Pancreas (tissue), 10 donors: ENCODE measurements at regions not wholly inside any gene's neighbourhood (a gene's known extent, or its start where the extent isn't known, plus 50 kb on each side); places are given as distances from the start of the nearest gene placed in this dataset.
A peak's percentile ranks its signal among the peaks of the same experiment; 100 is the strongest.

Experiments
- ATAC-seq, 4 donors: fragments of 200-7000 bp; cut with Tn5 transposase; one replicate each; pipeline versions ENCODE4 v1.8.0 to v1.9.1; 2020; ENCODE audit warnings: mild to moderate bottlenecking in 4 of 4, moderate library complexity in 4 of 4
- DNase-seq, 6 donors: peaks; one replicate each; pipeline ENCODE4 v3.0.0-alpha.2; 2020
- FAIRE-seq: peaks from 2 replicates; lab custom pipeline; 2012; peaks lifted over from hg19 to GRCh38; lab: Jason Lieb, UNC
- H3K27ac ChIP-seq, 4 donors: fragments of 200-600 bp; sonication (generic); 1 replicate in 3 of 4; 2 replicates in 1 of 4; pipeline versions ENCODE4 v1.5.0 to v1.8.0; 2020
- H3K27me3 ChIP-seq, 4 donors: fragments of 200-600 bp; one replicate each; pipeline ENCODE4 v1.8.0; 2021
- H3K36me3 ChIP-seq, 3 donors: fragments of 200-600 bp; sonication (generic) in 1 of 3; one replicate each; pipeline versions ENCODE4 v1.5.0 to v1.8.0; 2020 to 2021
- H3K4me1 ChIP-seq, 3 donors: fragments of 200-600 bp; one replicate each; pipeline ENCODE4 v1.8.0; 2021
- H3K4me3 ChIP-seq, 4 donors: fragments of 200-600 bp; sonication (generic) in 2 of 4; one replicate each; pipeline versions ENCODE4 v1.5.0 to v1.8.0; 2020 to 2021
- H3K9me3 ChIP-seq, 4 donors: fragments of 200-600 bp; one replicate each; pipeline ENCODE4 v1.8.0; 2021
- WGBS, 2 donors: extraction: QIAGEN DNeasy Blood & Tissue Kit; methylation state at CpG; one replicate each; pipeline ENCODE4 v1.1.7; 2013; 5-methylcytosine and 5-hydroxymethylcytosine counted together
- intact Hi-C, 3 donors: fragments of 100-400 bp; cut with DNase I; formaldehyde crosslinking; loops; one replicate each; pipeline versions ENCODE4 v1.11.1 to v1.14.2; 2022
- TF ChIP-seq, protein P1 (sequence below), 4 donors: fragments of 200-600 bp; sonication (generic) in 3 of 4; IDR thresholded peaks; one replicate each; pipeline versions ENCODE4 v1.5.0 to v1.8.0; 2021; ENCODE audit warnings: antibody characterized with exemption in 4 of 4
- donor health status: healthy with polysubstance abuse.
- donor health status: DM: no; HTN: no; CAD: no; lungs with moderate emphysema.
- donor health status: DM: no; HTN: no; CAD: no.
- donor health status: control.
- donor health status: control.
- donor health status: Bipolar disorder and iron deficiency.
- donor health status: DM: yes; HTN: yes; CAD: no.
- donor health status: DM: no; HTN: no; CAD: no.
- donor health status: DM: no; HTN: no; CAD: no.
- donor health status: DM: yes; HTN: yes; CAD: no.

DNA sequence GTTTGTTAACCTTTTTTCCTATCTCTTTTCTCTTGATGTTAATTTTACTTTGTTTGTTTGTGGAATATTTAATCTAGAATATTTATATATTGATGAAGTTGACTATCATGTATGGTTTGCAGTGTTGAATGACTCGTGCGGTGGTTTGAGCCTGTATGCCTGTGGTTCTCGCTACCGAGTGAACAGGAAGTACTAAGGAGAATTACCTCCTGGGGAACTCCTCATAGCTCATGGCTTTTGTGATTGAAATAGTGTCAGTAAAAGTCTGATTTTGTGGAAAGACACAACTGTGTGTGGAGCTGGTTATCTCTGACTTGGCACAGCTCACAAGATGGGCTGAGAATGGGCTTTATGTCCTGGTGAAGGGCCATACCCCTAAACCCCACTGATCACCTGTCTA, 498.6 kb downstream of the GLRX3 start:
- FAIRE-seq: no peak

DNA sequence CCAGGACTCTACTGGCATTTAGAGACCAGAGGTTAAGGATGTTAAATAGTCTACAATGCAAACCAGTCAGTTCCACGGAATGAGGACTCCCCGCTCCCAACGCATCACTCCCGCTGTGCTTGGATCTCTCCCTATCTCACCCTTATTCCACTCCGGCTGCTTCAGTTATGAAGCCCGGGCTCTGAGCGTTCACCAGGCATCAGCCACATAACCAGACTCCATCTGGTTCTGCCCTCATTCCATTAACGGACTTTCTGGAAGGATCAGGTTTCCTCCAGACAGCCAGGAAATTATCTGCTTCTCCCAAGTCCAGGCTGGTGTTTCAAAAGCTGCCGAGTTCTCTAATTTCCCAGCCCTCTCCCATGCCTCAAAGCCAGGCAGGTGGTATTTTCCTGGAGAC, 499.3 kb downstream of the GLRX3 start:
- FAIRE-seq: no peak
- intact Hi-C loops: no loop called here
- H3K36me3 ChIP-seq: no peaks in the 10 kb centered on the region
- H3K4me1 ChIP-seq: no peaks in the 10 kb centered on the region
- no peaks in the 10 kb centered on the region for H3K9me3 ChIP-seq
- DNase-seq: no peak
- WGBS, 2 donors: 54 to 64% methylated on average over 9 of the region's 9 CpGs
- no peak for ATAC-seq
- no peak overlapping the region for H3K27ac ChIP-seq
- no peak overlapping the region for H3K4me3 ChIP-seq
- peaks cover 0 to 5% (median 2%) of the 10 kb centered on the region in 4 donors for H3K27me3 ChIP-seq
- TF ChIP-seq, protein P1, sequence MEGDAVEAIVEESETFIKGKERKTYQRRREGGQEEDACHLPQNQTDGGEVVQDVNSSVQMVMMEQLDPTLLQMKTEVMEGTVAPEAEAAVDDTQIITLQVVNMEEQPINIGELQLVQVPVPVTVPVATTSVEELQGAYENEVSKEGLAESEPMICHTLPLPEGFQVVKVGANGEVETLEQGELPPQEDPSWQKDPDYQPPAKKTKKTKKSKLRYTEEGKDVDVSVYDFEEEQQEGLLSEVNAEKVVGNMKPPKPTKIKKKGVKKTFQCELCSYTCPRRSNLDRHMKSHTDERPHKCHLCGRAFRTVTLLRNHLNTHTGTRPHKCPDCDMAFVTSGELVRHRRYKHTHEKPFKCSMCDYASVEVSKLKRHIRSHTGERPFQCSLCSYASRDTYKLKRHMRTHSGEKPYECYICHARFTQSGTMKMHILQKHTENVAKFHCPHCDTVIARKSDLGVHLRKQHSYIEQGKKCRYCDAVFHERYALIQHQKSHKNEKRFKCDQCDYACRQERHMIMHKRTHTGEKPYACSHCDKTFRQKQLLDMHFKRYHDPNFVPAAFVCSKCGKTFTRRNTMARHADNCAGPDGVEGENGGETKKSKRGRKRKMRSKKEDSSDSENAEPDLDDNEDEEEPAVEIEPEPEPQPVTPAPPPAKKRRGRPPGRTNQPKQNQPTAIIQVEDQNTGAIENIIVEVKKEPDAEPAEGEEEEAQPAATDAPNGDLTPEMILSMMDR (IDR thresholded peaks at IDR 0.05): no peak

More for the DNA sequence above, 498.6 kb downstream of the GLRX3 start:
- intact Hi-C loops: no loop called here
- Histone ChIP-seq H3K4me1 (no peaks in the 10 kb centered on the region), H3K27ac (no peak overlapping the region), H3K27me3 (peaks cover 0 to 5% (median 0%) of the 10 kb centered on the region in 4 donors), H3K4me3 (no peak overlapping the region), H3K36me3 (no peaks in the 10 kb centered on the region), H3K9me3 (no peaks in the 10 kb centered on the region)
- TF ChIP-seq, protein P1 (IDR thresholded peaks at IDR 0.05): no peak
- no peak for DNase-seq
- no peak for ATAC-seq
- WGBS, 2 donors: 71 to 78% methylated on average over 4 of the region's 4 CpGs

DNA sequence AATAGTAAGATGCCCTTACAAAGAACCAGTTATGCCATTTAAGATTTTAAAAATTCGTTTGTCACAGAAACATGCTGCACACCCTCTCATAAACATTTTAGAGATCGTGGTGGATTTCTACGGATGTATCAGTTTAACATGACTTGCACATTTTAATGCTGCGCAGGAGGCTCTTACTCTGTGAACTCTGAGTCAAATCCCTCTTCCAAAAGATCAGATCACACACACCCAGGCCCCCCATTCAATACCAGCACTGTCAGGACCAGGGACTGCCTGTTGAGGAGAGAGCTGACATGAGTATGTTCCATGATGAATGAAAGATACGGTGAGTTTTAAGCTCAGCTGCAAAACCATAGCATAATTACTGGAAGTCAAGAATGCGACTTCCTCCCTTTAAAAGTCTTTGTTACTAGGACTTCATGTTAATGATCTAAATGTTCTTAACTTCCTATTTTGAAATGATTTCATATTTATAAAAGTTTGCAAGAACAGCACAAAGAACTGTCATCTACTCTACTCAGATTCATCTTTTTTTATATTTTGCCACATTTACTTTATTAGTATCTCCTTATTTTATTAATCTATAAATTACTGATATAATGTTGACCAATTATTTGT, 500.2 kb downstream of the GLRX3 start:
- H3K9me3 ChIP-seq: no peaks in the 10 kb centered on the region
- no peaks in the 10 kb centered on the region for H3K4me1 ChIP-seq
- no peak for DNase-seq
- no peak overlapping the region for H3K27ac ChIP-seq
- intact Hi-C loops: no loop called here
- H3K36me3 ChIP-seq: no peaks in the 10 kb centered on the region
- TF ChIP-seq, protein P1 (IDR thresholded peaks at IDR 0.05): no peak
- FAIRE-seq: peak; percentile 34
- H3K4me3 ChIP-seq: no peak overlapping the region
- H3K27me3 ChIP-seq: peaks cover 0 to 5% (median 2%) of the 10 kb centered on the region in 4 donors
- no peak for ATAC-seq
- 59 to 65% methylated on average over 6 of the region's 6 CpGs for WGBS, 2 donors

DNA sequence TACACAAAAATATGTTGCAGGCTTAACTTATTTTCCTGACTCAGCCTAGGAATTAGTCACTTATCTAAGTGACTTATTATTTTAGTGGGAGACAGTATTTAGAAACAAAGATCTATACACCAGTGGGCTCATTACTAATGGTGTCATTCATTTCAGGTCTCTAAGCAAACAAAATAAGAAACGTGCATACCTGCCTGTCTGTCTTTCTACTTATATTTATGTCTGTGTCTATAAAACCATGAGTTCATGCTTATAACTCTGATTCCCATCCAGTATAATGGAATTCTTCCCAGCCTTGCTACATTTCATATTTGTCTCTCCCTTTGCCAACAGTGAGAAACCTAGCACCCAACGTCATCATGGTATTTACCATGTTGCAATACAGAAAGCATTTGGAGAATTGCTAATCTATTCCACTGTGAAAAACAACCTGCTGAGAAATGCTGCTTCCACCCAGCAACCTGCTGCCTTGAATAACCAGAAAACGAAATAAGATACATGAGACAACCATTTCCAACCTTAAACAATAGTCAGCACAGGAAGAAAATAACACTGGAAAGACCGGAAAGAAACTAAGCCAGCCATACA, 501.0 kb downstream of the GLRX3 start:
- TF ChIP-seq, protein P1 (IDR thresholded peaks at IDR 0.05): no peak
- Histone ChIP-seq H3K9me3 (no peaks in the 10 kb centered on the region), H3K4me3 (no peak overlapping the region), H3K36me3 (no peaks in the 10 kb centered on the region), H3K4me1 (no peaks in the 10 kb centered on the region), H3K27me3 (peaks cover 0 to 5% (median 2%) of the 10 kb centered on the region in 4 donors), H3K27ac (no peak overlapping the region)
- no peak for ATAC-seq
- intact Hi-C loops: no loop called here
- FAIRE-seq: no peak
- WGBS, 2 donors: 21 to 27% methylated on average over 4 of the region's 4 CpGs
- DNase-seq: no peak

GRCh38 chr10:130638991-130639390, 502.8 kb downstream of the GLRX3 start:
- Histone ChIP-seq H3K4me3 (no peak overlapping the region), H3K27me3 (peaks cover 0 to 5% (median 2%) of the 10 kb centered on the region in 4 donors), H3K36me3 (no peaks in the 10 kb centered on the region), H3K27ac (no peak overlapping the region), H3K4me1 (no peaks in the 10 kb centered on the region), H3K9me3 (no peaks in the 10 kb centered on the region)
- TF ChIP-seq, protein P1 (IDR thresholded peaks at IDR 0.05): no peak
- FAIRE-seq (no peak), DNase-seq (no peak), ATAC-seq (no peak)
- 61 to 71% methylated on average over 4 of the region's 4 CpGs for WGBS, 2 donors
- intact Hi-C loops: no loop called here
